Naive thymus-derived CD8-positive, alpha-beta T cell (primary cell): ENCODE measurements at regions not wholly inside any gene's neighbourhood (a gene's known extent, or its start where the extent isn't known, plus 50 kb on each side); places are given as distances from the start of the nearest gene placed in this dataset.
"Not testable (repeated sequence)": the region's sequence is repeated elsewhere in the genome, so short reads cannot be mapped to it uniquely, and the experiment has no call there.

Source experiments
- ATAC-seq, 2 donors: fragments of 150-1000 bp; cut with Tn5 transposase in 1 of 2; sonication (Bioruptor Pico), chemical (Tn5 transposase) in 1 of 2; 1 replicate in 1 of 2; 2 replicates in 1 of 2; pipeline ENCODE4 v1.10.0; 2021; ENCODE audit warnings: mild to moderate bottlenecking in 2 of 2, moderate library complexity in 2 of 2
- POLR2A ChIA-PET: fragments of 350-600 bp; sonication (Branson Sonifier 250); formaldehyde crosslinking; loops from one replicate; lab custom pipeline; 2021; ENCODE audit warnings: antibody characterized with exemption; lab: Charles Lee
- DNase-seq, 10 donors: peaks; one replicate each; pipeline versions ENCODE4 v3.0.0 to v3.0.0-alpha.2; 2020 to 2022
- H3K27ac Mint-ChIP-seq, 10 donors: one replicate each; pipeline ENCODE4 v1.8.0; 2020 to 2022; ENCODE audit warnings: mild to moderate bottlenecking in 10 of 10, mixed read lengths in 10 of 10, moderate library complexity in 4 of 10, inconsistent platforms in 1 of 10
- H3K27me3 Mint-ChIP-seq, 5 donors: one replicate each; pipeline ENCODE4 v1.8.0; 2021 to 2022; ENCODE audit warnings: mixed read lengths in 5 of 5
- H3K36me3 Mint-ChIP-seq, 3 donors: one replicate each; pipeline ENCODE4 v1.8.0; 2020 to 2022; ENCODE audit warnings: mixed read lengths in 3 of 3, mild to moderate bottlenecking in 2 of 3, inconsistent platforms in 1 of 3
- H3K4me1 Mint-ChIP-seq, 4 donors: one replicate each; pipeline ENCODE4 v1.8.0; 2021 to 2022; ENCODE audit warnings: mixed read lengths in 4 of 4
- H3K4me3 Mint-ChIP-seq, 10 donors: one replicate each; pipeline ENCODE4 v1.8.0; 2020 to 2022; ENCODE audit warnings: mild to moderate bottlenecking in 10 of 10, mixed read lengths in 10 of 10, moderate library complexity in 6 of 10, inconsistent platforms in 1 of 10
- H3K9me3 Mint-ChIP-seq, 9 donors: one replicate each; pipeline ENCODE4 v1.8.0; 2020 to 2022; ENCODE audit warnings: mixed read lengths in 9 of 9, mild to moderate bottlenecking in 3 of 9, inconsistent platforms in 1 of 9, moderate library complexity in 1 of 9

- Mint-ChIP-seq H3K9me3 (no peaks in the 10 kb centered on the region), H3K27ac (peak overlapping the region in 7 of 10 donors; percentile 15 to 67 (median 40))
- POLR2A ChIA-PET: interaction anchor here (0.5 to 1.3 kb wide), 3 partner anchors 392 to 650 kb away, joined by 3 to 4 read pairs (median 3); no protein-coding TSS in a partner anchor
Observed at GRCh38 chr14:21912367-21912766, 238.7 kb upstream of the OR4E1 start.

GRCh38 chr14:21911877-21912276 lies 238.3 kb upstream of the OR4E1 start:
- Mint-ChIP-seq H3K36me3 (no peaks in the 10 kb centered on the region), H3K4me1 (peaks cover 3 to 31% (median 14%) of the 10 kb centered on the region in 4 donors), H3K9me3 (no peaks in the 10 kb centered on the region), H3K27ac (peak overlapping the region in 3 of 10 donors; percentile 36 to 55 (median 40)), H3K27me3 (peaks cover 0 to 2% (median 0%) of the 10 kb centered on the region in 5 donors), H3K4me3 (no peak overlapping the region)
- ATAC-seq: no peak
- DNase-seq: no peak
- POLR2A ChIA-PET: interaction anchor here (0.9 to 1.1 kb wide), 2 partner anchors 637 to 652 kb away, joined by 4 read pairs; no protein-coding TSS in a partner anchor

More at GRCh38 chr14:21912367-21912766, 238.7 kb upstream of the OR4E1 start:
- DNase-seq: no peak
- Mint-ChIP-seq H3K36me3 (no peaks in the 10 kb centered on the region), H3K27me3 (peaks cover 0 to 2% (median 0%) of the 10 kb centered on the region in 5 donors), H3K4me1 (peaks cover 3 to 33% (median 15%) of the 10 kb centered on the region in 4 donors), H3K4me3 (peak overlapping the region in 1 of 10 donors; percentile 9)
- ATAC-seq: no peak

GRCh38 chr14:21910260-21910659 lies 236.6 kb upstream of the OR4E1 start:
- ATAC-seq: no peak
- Mint-ChIP-seq H3K4me1 (peaks cover 3 to 20% (median 12%) of the 10 kb centered on the region in 4 donors), H3K27me3 (peaks cover 0 to 2% (median 0%) of the 10 kb centered on the region in 5 donors), H3K9me3 (no peaks in the 10 kb centered on the region), H3K4me3 (no peak overlapping the region), H3K36me3 (no peaks in the 10 kb centered on the region), H3K27ac (no peak overlapping the region)
- DNase-seq: no peak
- POLR2A ChIA-PET: no interaction called here

GRCh38 chr14:21902561-21903181 lies 229.1 kb upstream of the OR4E1 start:
- peaks cover 6 to 17% (median 11%) of the 10 kb centered on the region in 4 donors for H3K4me1 Mint-ChIP-seq
- peak overlapping the region; percentile 52 to 74 (median 69) for H3K4me3 Mint-ChIP-seq
- POLR2A ChIA-PET: no interaction called here

GRCh38 chr14:21894898-21895194 lies 221.2 kb upstream of the OR4E1 start:
- ATAC-seq: peak; percentile 67 to 76
- H3K9me3 Mint-ChIP-seq, H3K36me3 Mint-ChIP-seq, H3K27me3 Mint-ChIP-seq, DNase-seq, POLR2A ChIA-PET: not testable (repeated sequence)
- Mint-ChIP-seq H3K4me1 (peaks cover 5 to 12% (median 11%) of the 10 kb centered on the region in 4 donors), H3K27ac (peak overlapping the region; percentile 22 to 90 (median 83)), H3K4me3 (peak overlapping the region; percentile 67 to 86 (median 78))

More at GRCh38 chr14:21902561-21903181, 229.1 kb upstream of the OR4E1 start:
- peak overlapping the region; percentile 45 to 93 (median 86) for H3K27ac Mint-ChIP-seq
- H3K9me3 Mint-ChIP-seq: peaks cover 0 to 2% (median 0%) of the 10 kb centered on the region in 9 donors
- ATAC-seq (peak; percentile 89 to 92), DNase-seq (peak in 5 of 10 donors; percentile 16 to 43 (median 32))
- H3K36me3 Mint-ChIP-seq: no peaks in the 10 kb centered on the region
- H3K27me3 Mint-ChIP-seq: no peaks in the 10 kb centered on the region

- ATAC-seq (peak; percentile 88 to 93), DNase-seq (peak; percentile 29 to 75 (median 44))
- Mint-ChIP-seq H3K4me3 (peak overlapping the region; percentile 67 to 86 (median 78)), H3K4me1 (peaks cover 5 to 12% (median 11%) of the 10 kb centered on the region in 4 donors), H3K27ac (peak overlapping the region; percentile 22 to 90 (median 83)), H3K27me3 (no peaks in the 10 kb centered on the region), H3K36me3 (no peaks in the 10 kb centered on the region), H3K9me3 (no peaks in the 10 kb centered on the region)
- POLR2A ChIA-PET: interaction anchor here (1.0 kb wide), 1 partner anchor 662 kb away, joined by 5 read pairs; no protein-coding TSS in a partner anchor
Observed at GRCh38 chr14:21894003-21894897, 220.6 kb upstream of the OR4E1 start.

- POLR2A ChIA-PET: interaction anchor here (1.3 kb wide), 1 partner anchor 664 kb away, joined by 7 read pairs; no protein-coding TSS in a partner anchor
- Mint-ChIP-seq H3K4me3 (no peak overlapping the region), H3K27ac (no peak overlapping the region), H3K36me3 (no peaks in the 10 kb centered on the region), H3K4me1 (peaks cover 9 to 24% (median 22%) of the 10 kb centered on the region in 4 donors), H3K27me3 (no peaks in the 10 kb centered on the region), H3K9me3 (no peaks in the 10 kb centered on the region)
- ATAC-seq: no peak
- no peak for DNase-seq
Observed at GRCh38 chr14:21891921-21892320, 218.3 kb upstream of the OR4E1 start.

- peak overlapping the region in 1 of 10 donors; percentile 6 for H3K27ac Mint-ChIP-seq
- H3K36me3 Mint-ChIP-seq: peaks cover 0 to 7% (median 6%) of the 10 kb centered on the region in 3 donors
- no peaks in the 10 kb centered on the region for H3K27me3 Mint-ChIP-seq
- no peak overlapping the region for H3K4me3 Mint-ChIP-seq
- H3K9me3 Mint-ChIP-seq: peaks cover 0 to 10% (median 0%) of the 10 kb centered on the region in 9 donors
- POLR2A ChIA-PET: no interaction called here
- DNase-seq (no peak), ATAC-seq (no peak)
- peaks cover 4 to 13% (median 12%) of the 10 kb centered on the region in 4 donors for H3K4me1 Mint-ChIP-seq
Observed at GRCh38 chr14:21884995-21885394, 211.4 kb upstream of the OR4E1 start.

- H3K36me3 Mint-ChIP-seq: peaks cover 0 to 7% (median 6%) of the 10 kb centered on the region in 3 donors
- POLR2A ChIA-PET: no interaction called here
- no peaks in the 10 kb centered on the region for H3K27me3 Mint-ChIP-seq
- no peak for ATAC-seq
- H3K27ac Mint-ChIP-seq: no peak overlapping the region
- H3K4me1 Mint-ChIP-seq: peaks cover 2 to 11% (median 7%) of the 10 kb centered on the region in 4 donors
- peaks cover 0 to 10% (median 0%) of the 10 kb centered on the region in 9 donors for H3K9me3 Mint-ChIP-seq
- DNase-seq: no peak
- H3K4me3 Mint-ChIP-seq: no peak overlapping the region
Observed at GRCh38 chr14:21882226-21882625, 208.6 kb upstream of the OR4E1 start.

GRCh38 chr14:21880918-21881317 lies 207.3 kb upstream of the OR4E1 start:
- Mint-ChIP-seq H3K4me1 (peaks cover 2 to 12% (median 7%) of the 10 kb centered on the region in 4 donors), H3K9me3 (peaks cover 0 to 10% (median 0%) of the 10 kb centered on the region in 9 donors), H3K4me3 (no peak overlapping the region), H3K36me3 (peaks cover 0 to 7% (median 6%) of the 10 kb centered on the region in 3 donors), H3K27me3 (no peaks in the 10 kb centered on the region), H3K27ac (no peak overlapping the region)
- no peak for DNase-seq
- ATAC-seq: no peak
- POLR2A ChIA-PET: no interaction called here

- POLR2A ChIA-PET: no interaction called here
- no peaks in the 10 kb centered on the region for H3K36me3 Mint-ChIP-seq
- no peak for ATAC-seq
- peak overlapping the region in 1 of 10 donors; percentile 82 for H3K4me3 Mint-ChIP-seq
- DNase-seq: no peak
- peaks cover 3 to 50% (median 40%) of the 10 kb centered on the region in 4 donors for H3K4me1 Mint-ChIP-seq
- H3K27me3 Mint-ChIP-seq: no peaks in the 10 kb centered on the region
- H3K9me3 Mint-ChIP-seq: no peaks in the 10 kb centered on the region
- H3K27ac Mint-ChIP-seq: peak overlapping the region in 4 of 10 donors; percentile 45 to 90 (median 83)
Observed at GRCh38 chr14:21875791-21876190, 202.2 kb upstream of the OR4E1 start.

- DNase-seq: peak in 3 of 10 donors; percentile 19 to 37 (median 29)
- Mint-ChIP-seq H3K27me3 (no peaks in the 10 kb centered on the region), H3K9me3 (no peaks in the 10 kb centered on the region), H3K27ac (peak overlapping the region; percentile 45 to 94 (median 86)), H3K4me3 (peak overlapping the region; percentile 53 to 84 (median 75)), H3K4me1 (peaks cover 3 to 50% (median 40%) of the 10 kb centered on the region in 4 donors), H3K36me3 (no peaks in the 10 kb centered on the region)
- ATAC-seq: peak; percentile 88 to 92
- POLR2A ChIA-PET: no interaction called here
Observed at GRCh38 chr14:21874946-21875345, 201.3 kb upstream of the OR4E1 start.
